HG03103 (cell line): ENCODE measurements at regions not wholly inside any gene's neighbourhood (a gene's known extent, or its start where the extent isn't known, plus 50 kb on each side); places are given as distances from the start of the nearest gene placed in this dataset.
"Not testable (repeated sequence)": the region's sequence is repeated elsewhere in the genome, so short reads cannot be mapped to it uniquely, and the experiment has no call there.

Source experiments
- ATAC-seq: cut with Tn5 transposase; IDR thresholded peaks from one replicate; pipeline ENCODE4 v1.9.1; 2021; ENCODE audit warnings: low read depth; ENCODE audit not compliant: unreplicated experiment

GRCh38 chr16:85526185-85526974 is 86.7 kb upstream of the GSE1 start:
- ATAC-seq, result no peak

DNA sequence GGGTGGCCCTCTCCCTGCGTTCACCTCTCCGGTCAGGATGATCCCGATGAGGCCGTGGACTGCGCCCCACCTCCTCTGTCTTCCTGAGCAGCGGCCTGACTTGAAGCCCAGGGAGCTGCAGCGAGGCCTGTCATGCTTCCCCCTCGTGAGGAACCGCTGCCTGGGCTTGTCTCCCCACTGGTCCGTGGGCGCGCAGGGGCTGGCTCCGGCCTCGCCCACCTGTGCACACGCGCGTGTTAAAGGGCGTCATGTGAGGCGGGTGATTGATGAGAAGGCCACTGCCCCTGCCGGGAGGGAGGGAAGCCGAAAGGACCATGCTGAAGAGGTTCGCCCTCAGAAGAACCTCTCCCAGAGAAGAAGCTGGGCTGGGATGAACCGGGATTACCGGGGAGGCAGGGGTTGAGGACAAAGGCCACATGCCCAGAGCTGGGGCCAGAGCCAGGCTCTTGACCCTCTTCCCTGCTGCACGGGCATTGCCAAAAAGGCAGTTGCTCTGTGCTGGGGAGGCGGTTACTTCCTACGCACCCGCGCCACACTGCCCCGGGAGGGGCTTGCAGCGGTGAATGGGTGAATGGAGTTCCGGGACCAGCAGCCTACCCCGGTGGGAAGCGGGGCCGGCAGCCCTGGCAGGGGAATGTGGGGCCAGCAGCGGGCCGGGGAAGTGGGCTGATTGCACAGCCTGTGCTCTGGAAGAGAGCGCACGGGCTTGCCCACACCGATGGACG is 85.9 kb upstream of the GSE1 start:
- ATAC-seq, result no peak

- ATAC-seq, result no peak
These were observed 85.3 kb upstream of the GSE1 start for GRCh38 chr16:85527767-85528297.

DNA sequence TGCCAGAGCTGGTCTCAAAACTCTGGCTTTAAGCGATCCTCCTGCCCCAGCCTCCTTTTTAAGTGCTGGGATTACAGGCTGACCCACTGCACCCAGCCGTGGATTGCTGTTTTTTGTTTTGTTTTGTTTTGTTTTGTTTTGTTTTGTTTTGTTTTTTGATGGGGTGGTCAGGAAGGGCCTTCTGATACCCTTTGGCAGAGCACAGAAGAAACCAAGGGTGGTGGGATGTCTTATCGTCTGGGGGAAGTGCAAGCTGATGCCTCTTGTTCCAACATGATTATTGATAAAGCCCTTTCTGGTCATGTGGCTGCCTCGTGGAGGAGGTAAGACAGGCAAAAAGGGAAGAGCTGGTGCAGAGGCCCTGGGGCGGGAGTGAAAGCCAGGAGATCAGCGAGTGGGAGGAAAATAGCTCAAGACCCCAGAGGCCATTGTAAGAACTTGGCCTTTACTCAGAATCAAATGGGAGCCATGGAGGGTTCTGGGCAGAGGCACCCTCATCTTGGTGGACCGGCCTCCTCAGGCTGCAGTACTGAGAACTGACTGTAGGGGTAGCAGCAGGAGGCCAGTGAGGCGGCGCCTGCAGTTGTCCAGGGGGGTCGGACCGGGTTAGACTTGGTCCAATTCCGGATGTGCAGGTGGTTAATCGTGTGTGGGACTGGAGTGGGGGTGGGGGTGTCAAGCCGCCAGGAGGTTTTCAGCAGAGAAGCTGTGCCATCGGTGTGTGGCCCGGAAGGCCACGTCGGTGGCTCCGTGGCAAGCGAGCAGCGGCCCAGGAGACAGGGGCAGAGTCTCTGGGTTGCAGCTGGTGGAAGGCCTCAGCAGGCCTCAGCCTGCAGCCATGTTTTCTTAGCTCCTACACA is 84.4 kb upstream of the GSE1 start:
- no peak for ATAC-seq

DNA sequence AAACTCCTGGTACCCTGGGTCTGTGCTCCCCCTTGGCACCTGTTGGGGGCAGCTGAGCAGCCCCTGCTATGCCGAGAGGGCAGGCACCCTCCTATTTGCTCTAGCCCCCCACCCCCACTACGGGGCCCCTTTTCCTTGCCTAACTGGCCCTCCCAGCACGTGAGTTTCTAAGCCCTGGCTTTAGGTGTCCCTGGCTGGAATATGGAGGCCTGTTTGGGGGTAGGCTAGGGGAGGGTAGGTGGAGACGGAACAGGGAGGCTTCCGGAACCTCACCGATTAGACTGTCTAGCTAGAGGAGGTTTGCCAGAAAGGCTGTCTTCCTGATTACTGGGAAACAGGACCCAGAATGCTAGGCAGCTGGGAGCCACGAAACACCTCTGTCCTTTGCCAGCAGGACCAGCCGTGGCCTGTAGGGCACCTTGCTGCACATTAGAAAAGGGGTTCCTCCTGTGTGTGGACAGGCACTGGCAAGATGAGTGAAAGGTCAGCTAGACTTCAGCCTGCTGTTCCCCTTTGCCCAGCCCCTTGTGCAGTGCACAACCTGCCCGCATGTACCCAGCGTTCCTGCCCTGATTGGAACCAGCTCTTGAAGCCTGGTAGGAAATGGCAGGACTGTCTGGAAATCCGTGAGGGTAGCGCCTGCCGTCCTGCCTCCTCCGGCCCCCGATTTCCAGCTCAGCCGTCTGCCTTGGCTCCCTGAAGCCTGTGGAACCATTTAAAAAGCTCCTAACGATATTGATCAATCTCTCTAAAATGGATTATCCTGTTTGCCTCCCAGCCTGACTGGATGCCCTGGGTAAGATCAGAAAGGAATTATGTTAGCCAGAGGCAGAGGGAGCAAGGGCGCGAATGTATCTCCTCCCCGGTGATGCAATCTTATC is 83.4 kb upstream of the GSE1 start:
- ATAC-seq, result no peak

GRCh38 chr16:85530370-85530739 is 82.8 kb upstream of the GSE1 start:
- no peak for ATAC-seq

DNA sequence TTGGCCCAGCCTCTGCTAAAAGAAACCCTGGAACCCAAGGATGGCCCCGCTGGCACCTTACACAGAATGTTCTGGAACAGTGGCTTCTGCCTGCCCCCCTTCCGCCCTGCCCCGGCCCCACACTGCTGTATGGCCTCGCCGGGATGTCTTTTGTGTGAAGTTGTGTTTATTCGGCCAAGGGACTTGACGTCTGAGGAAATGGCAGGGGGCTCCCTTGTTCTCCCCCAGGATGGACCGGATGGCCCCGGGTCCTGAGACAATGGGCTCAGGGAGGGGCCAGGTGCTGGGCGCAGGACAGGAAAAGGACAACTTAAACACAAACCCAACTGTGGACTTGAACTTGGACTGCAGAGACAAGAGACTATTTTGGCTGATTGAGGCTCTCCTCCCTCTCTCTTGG is 81.6 kb upstream of the GSE1 start:
- ATAC-seq, result no peak

DNA sequence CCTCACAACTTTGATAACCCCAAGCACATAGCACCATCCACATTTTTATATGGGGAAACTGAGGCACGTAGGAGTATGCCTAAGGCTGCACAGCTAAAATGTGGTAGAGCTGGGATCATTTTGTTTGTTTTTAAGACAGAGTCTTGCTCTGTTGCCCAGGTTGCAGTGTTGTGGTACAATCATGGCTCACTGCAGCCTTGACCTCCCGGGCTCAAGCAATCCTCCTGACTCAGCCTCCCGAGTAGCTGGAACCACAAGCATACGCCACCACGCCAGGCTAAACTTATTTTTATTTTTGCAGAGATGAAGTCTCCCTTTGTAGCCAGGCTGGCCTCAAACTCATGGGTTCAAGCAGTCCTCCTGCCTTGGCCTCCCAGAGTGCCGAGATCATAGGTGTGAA is 81.0 kb upstream of the GSE1 start:
- ATAC-seq, result no peak

DNA sequence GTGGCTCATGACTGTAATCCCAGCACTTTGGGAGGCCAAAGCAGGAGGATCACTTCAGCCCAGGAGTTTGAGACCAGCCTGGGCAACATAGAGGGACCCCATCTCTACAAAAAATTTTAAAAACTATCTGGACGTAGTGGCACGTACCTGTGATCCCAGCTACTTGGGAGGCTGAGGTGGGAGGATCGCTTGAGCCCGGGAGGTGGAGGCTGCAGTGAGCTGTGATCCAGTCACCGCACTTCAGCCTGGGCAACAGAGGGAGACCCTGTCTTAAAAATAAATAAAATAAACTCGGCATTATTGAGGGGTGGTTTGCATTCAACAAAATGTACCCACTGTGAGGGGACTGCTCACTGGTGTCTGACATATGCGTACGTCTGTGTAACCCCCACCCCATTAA is 79.5 kb upstream of the GSE1 start:
- not testable (repeated sequence) for ATAC-seq

GRCh38 chr16:85534536-85535351 is 78.4 kb upstream of the GSE1 start:
- ATAC-seq, result no peak

GRCh38 chr16:85535352-85536072 is 77.6 kb upstream of the GSE1 start:
- no peak for ATAC-seq

- no peak for ATAC-seq
These were observed 77.1 kb upstream of the GSE1 start for GRCh38 chr16:85536073-85536410.

- no peak for ATAC-seq
These were observed 76.5 kb upstream of the GSE1 start for GRCh38 chr16:85536411-85537330.

- ATAC-seq, result no peak
These were observed 75.8 kb upstream of the GSE1 start for GRCh38 chr16:85537331-85537788.

- ATAC-seq, result no peak
These were observed 75.2 kb upstream of the GSE1 start for GRCh38 chr16:85537795-85538401.

DNA sequence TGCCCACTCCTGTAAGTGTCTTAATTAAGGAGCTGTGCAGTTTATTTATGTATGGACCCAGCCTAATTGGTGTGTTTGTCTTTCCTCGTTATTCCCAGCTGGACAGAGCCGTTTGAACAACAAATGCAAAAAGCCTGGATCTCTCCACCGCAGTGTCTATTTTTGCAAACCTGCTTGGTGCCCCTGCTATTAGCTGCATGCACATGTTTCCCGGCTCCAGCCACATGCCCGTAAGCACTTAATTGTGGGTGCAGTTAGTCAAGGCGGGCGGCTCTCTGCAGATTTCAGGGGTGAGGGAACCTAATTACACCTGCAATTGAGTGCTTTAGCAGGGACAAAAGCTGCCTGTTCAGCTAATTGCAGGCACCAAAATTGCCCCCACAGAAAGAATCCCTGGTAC is 74.0 kb upstream of the GSE1 start:
- no peak for ATAC-seq

- no peak for ATAC-seq
These were observed 73.4 kb upstream of the GSE1 start for GRCh38 chr16:85539629-85540291.
